SK-N-DZ (cell line): ENCODE measurements at regions not wholly inside any gene's neighbourhood (a gene's known extent, or its start where the extent isn't known, plus 50 kb on each side); places are given as distances from the start of the nearest gene placed in this dataset.

ENCODE experiments used
- DNase-seq: peaks from one replicate; pipeline ENCODE4 v3.0.0-alpha.2; 2015; ENCODE audit warnings: low spot score

DNA sequence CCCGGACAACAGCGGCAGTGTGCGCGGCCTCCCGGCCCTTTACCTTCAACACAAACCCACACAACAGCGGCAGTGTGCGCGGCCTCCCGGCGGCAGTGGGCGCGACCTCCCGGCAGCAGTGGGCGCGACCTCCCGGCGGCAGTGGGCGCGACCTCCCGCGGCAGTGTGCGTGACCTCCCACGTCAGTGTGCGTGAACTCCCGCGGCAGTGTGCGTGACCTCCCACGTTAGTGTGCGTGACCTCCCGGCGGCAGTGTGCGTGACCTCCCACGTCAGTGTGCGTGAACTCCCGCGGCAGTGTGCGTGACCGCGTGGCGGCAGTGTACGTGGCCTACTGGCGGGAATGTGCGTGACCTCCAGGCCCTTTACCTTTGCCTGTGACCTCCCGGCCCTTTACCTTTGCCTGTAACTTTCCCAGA is 576.6 kb upstream of the FRG1 start:
- no peak for DNase-seq

DNA sequence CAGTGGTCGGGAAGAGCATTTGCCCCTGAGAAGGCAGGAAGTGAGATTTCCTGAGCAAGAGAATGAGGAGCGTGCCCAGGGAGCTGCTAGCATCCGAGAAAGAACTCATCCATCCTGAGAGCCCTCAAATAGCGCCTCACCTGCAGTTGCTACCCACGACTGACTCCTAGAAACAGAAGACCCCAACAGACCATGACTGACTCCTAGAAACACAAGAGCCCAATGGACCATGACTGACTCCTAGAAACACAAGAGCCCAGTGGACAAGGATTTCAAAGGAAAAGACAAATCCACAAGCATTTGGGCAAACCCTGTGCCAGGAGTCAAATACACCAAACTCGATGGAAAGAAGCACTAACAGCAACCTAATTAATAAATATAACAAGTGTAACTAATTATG is 575.2 kb upstream of the FRG1 start:
- DNase-seq: no peak

DNA sequence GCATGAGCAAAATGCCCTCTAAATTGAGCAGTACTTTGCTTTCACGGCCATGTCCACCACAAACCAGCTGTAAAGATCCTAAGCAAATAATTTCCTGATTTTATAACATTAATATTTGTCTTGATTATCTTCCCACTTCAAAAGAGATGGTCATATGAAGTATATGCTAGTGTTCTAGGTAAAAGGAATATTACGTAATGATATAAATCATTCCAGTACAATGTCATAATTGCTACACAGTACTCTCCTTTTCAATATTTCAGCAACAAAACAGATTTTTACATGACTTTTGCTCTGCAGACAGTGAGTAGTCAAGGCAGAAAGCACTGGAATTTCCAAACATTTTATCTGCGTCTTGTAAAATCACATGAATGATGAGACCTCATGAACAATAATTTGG is 572.8 kb upstream of the FRG1 start:
- DNase-seq: no peak

DNA sequence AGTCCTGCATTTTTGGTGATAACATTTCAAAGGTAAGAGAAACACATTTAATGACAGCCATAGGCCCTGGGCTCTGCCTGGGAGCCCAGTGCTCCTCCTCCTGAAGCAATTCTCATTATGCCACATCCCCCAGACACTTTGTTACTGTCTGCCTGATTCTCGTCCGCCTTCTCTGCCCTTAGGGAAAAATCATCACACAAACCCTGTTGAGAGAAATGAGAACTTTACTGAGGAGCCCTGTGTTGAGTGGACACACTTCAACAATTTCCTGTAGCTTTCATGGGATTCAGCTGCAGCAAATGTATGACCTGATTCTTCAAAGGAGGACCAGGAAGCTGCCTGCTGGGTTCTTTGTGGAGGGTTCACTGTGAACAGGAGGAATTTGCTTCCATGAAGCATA is 566.5 kb upstream of the FRG1 start:
- DNase-seq: no peak

DNA sequence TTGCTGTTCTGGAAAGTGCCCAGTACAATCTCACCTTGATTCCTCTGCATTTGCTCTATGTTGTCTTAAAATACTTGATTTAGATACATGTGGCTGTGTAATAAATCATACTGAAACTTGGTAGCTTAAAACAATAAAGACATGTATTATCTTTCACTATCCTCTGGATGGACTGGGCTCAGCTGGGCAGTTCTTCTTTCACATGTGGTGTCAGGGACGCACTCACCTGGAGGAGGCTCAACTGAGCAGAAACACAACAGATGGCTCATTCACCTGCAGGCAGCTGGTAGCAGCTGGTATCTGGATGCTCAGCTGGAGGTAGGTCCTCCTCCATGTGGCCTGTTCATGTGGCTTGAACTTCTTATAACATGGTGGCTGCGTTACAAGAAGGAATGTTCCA is 563.8 kb upstream of the FRG1 start:
- DNase-seq: no peak

DNA sequence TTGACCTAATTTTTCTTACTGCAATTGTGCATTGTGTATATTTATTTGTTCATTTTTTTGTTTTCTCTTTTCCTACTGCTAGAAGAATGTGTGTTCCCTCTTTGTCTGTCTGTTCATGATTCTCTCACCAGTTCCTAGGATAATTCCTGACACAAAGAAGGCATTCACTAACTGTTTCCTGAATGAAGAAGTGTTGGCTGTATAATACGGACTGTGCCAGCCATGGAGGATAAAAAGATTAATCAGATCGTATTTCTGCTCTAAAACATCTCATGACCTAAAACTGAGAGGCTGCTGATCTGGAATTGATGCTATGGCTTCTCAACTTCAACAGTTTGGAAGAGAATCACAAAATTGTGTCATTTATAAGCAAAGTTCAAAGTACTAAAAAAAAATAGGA is 563.1 kb upstream of the FRG1 start:
- DNase-seq: no peak

DNA sequence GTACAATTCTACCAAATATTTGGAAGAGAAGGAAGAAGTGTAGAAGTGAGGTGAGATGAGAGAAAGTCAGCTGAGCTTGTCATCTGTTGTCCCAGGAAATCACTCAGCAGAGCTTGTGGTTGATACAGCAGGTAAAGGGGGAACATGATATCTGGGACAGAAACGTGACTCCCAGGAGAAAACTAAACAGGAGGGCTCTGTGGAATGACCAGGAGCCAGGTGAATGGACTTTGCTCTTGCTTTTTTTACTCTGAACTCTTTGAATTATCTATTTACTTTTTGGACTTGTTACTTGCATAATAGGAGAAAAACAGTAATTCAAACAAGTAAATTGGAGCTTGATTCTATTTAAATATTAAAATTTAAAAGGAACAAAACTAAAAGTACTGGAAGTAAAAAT is 555.6 kb upstream of the FRG1 start:
- no peak for DNase-seq

DNA sequence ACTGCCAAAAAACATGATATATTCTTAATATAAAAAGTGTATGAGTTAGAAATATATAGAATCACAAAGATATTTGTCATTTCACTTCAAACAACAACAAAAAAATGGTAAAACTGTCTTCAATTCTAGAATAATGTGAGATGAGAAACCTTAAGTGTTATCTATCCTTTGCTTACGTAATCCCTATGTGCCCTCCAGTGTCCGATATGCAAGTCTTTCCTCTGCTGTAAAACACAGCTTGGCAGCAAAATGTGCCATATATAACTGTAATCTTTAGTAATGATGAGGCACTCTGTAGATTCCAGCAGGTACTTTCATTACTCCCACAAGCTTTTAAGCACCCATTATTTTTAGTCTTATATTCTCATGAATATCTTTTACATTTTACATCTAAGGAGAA is 555.1 kb upstream of the FRG1 start:
- no peak for DNase-seq

DNA sequence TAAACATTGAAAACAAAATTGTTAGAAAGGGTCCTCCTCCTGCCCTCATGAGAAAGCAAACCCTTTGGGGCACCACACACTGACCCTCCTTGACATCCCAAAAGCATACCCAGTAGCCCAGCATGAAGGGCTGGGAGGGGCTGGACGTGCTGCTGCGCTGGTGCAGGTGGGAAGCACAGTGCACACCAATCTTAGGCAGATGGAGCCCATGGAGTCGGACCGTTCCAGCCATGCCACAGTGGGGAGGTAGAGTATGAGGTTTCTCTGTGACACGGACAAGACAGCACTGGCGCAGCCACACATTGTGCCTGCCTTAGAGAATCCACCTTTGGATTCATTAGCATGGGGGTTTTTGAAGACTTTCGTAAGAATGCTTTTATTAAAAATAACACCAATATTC is 544.2 kb upstream of the FRG1 start:
- DNase-seq: no peak

DNA sequence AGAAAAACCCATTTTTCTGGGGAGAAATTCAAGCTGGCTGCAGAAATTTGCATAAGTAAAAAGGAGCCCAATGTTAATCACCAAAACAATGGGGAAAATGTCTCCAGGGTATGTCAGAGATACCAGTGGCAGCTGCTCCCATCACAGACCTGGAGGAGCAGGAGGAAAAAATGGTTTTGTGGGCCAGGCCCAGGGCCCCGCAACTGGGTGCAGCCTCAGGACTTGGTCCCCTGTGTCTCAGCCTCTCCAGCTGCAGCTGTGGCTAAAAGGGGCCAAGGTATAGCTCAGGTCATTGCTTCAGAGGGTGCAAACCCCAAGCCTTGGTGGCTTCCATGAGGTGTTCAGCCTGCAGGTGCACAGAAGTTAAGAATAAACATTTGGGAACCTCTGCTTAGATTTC is 536.4 kb upstream of the FRG1 start:
- no peak for DNase-seq

DNA sequence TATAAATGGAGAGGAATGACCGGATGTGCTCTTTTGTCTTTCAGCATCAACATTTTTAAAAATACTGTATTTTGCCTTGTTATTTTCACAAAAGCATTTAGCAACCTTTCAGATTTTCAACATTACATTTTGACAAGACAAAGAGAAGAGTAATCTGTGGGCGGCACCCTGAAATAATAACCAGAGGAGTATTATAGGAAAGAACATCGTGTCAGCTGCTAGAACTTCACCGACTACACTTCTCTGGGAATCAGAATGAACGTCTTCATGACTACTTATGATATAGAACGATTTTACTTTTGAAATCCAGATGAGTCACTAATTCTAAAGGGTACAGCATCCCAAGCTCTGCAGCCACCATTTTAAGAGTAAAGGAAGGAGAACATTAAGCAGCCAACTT is 531.5 kb upstream of the FRG1 start:
- DNase-seq: no peak

DNA sequence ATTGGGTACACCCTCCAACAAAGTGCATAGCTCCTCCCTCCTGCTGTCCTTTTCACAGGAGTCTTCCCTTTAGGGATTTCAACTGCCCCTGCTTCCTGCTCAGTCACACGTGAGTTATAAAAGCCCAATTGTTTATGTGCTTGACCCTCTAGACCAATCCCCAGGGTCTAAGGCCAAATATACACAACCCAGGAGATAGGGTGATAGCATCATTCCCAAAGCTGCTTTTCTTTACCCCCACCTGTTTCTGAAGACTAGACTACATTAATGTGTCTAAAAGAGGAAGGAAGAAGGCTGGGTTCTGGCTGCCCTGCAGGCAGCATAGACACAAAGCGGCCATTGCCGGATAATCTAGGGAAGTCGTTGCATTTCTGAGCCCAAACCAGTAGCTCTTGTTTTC is 526.7 kb upstream of the FRG1 start:
- no peak for DNase-seq

DNA sequence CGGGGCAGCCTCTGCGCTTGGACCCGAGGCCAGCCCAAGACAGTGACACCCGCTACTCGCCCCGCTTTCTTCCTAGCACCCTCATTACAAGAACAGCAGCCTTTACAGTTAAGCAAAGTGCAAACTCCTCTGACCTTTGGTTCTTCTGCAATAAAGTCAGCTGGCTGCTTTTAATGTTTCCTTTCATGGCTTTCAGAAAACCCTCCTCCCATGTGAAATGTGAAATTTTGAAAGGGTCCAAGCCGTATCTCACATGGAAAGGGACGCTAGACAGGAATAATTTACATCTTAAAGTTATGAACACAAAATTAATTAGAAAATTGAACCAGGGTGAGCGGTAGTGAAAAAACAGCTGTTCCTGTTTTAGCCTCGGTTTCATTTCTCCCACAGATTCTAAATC is 520.1 kb upstream of the FRG1 start:
- no peak for DNase-seq

DNA sequence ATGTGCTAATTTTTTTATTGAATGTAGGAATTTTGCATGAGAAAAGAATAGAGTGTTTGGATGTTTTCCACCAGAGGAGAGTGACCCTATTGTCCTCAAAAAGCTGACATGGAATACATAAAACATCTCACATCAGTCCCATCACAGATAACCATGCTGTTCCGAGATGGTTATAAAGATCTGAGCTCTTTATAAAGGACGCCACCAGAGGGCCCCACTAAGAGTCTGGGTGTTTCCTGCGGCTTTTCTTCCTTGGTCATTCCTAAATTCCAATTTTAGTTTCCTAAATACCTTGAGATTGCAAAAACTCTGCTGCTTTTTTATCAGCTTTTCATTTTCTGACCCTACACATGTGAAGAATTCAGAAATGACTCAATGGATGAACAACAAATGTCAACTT is 504.5 kb upstream of the FRG1 start:
- no peak for DNase-seq

DNA sequence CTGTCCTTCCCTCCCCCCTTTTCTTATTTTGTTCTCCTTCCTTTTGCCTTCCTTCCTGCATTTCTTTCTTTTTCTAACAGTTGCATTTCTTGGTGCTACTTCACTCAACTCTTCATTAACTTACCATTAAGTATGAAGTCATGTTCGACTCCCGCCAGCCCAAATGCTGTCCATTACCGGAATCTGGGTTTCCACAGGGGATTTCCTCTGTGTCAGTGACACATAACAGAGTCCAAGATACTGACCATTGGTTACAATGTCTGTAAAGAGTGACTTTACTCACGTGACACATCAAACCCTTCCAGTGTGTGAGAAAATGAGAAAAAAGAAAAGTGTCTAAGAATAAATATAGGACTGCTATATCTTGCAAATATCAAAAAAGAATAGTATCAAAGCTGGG is 500.0 kb upstream of the FRG1 start:
- DNase-seq: no peak

DNA sequence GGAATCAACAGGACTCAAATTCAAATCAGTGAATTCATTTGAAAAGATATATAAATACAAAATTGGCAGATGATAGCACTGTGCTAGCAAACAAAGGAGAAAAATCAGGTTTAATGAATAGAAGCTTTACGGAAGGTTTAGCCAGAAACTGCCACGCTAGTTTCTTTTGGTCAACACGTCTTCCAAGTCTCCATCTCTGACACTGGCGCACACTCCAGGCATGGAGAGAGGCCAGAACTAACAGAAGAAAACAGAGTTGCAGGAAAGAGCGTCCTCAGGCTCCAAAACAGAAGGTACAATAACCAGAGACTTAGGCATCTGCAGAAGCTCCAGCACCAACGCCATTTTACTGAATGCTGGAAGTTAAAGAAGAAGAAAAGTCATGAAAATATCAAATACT is 497.3 kb upstream of the FRG1 start:
- DNase-seq: no peak

DNA sequence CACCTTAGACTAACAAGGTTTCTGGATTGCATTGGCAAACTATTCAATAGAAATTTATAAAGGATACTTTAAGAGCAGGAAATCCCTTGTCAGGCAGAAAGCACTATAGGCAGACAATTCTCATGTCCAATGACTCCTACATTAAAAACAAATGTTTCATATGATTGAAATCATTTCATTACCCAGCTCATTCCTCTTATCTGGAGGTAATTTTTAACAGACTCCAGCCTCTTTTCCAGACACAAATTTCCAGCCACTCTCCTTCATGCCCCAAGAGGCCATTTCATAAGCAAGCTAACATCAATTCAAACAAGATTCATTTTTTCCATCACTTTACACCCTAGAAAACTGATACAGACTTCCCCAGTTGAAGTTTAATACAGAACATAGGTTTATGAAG is 495.1 kb upstream of the FRG1 start:
- DNase-seq: no peak

DNA sequence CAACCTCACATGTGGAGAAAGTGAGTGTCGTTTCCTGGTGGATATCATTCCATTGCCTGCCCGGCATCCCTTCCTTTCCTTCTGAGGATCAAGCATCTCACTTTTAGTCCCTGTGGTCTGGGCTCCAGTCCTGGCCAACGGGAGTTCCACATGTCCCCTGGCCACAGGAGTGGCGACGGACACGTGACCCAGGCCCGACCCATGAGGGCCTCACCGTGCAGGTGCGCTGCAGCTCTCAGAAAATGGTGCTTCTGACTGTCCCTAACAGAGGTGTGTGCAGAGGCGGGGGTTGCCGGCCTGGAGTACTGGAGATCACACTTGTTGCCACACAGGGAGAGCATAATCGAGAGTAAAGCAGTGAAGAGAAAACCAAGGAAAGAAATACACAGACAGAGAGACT is 476.9 kb upstream of the FRG1 start:
- no peak for DNase-seq

DNA sequence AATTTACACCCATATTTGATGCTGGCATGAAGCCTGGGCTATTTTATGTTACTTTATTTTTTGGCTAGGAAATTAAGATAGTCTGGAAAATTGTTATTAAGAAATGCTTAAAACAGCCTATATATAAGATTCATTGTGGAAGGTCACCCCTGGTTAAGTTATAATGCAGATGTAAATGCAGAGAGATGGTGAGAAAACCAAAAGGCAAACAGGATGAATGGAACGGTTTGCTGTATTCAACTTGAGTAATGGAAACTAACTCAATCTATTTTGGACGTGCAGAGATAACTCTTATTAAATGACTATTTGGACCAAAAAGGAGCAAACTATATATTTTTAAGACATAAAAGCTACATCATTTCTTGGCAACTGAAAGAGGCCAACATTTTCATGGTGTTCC is 446.3 kb upstream of the FRG1 start:
- no peak for DNase-seq

DNA sequence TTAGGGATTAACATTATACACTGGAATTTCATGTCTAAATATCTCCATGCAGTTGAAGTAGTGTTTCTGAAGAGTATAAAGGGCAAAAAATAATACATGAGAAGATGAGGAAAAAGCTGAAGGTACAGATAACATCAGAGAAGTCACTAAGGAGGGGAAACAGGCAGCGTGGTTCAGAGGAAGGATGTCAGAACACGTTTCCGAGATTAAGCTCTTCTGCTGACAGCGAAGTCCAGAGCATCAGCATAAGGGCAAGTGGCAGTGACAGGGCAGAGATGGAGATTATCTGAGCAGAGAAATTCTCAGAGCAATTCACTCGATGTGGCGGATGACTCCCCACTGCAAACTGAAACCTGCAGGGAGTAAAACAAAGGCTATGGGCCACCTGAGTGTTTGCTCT is 443.2 kb upstream of the FRG1 start:
- no peak for DNase-seq

DNA sequence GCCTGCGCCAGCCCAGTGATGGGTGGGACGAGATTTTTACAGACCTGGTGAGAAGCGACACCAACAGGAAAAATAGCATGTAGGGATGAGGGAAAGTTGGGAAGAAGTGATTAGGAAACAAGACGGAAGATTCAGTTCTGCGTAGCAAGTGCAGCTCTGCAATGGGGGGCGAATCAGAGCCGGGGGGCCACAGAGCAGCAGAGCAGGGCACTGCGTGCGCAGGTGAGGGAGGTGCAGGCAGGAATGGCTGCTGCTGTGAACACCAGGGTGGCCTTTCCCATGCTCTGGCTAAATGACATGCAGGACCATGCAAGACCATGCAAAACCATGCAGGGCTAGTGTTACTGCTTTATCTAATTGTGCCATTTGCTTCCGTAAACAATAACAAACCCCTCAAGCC is 442.7 kb upstream of the FRG1 start:
- DNase-seq: no peak

DNA sequence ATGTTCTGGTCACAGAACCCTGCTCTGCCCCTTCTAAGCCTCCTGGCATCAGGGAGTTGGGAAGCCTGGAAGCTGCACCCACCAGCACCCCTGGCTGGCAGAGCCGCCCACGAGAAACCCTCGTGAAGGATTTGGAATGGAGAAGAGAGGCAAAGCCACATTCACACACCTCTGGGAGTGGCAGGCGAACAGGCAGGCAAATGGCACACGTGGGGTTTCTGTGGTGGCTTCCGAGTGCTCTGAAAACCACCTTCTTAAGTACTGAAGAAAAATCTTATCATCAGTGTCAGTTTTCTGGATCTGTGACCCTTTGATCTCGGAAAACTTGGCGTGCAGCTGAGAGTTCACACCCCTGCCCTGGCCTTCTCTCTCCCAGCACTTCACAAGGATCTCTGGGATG is 442.2 kb upstream of the FRG1 start:
- DNase-seq: no peak

DNA sequence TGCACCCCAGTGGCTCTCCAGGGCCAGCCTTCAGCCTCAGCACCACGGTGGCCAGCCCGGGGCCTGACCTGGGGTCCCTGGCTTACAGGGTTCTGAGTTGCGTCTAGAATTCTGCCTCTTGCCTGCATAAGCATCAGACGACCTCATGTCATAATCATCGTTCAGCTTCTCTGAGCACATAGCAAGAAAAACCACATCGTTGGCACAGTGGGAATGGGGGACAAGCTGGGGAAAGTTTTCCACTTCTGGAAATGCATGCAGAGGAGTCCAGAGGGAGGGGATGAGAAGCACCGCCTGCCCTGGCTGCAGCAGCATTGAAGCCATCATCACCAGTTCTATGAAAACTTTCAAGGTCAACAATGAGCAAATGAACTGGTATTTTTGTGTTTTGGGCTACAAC is 441.0 kb upstream of the FRG1 start:
- no peak for DNase-seq

DNA sequence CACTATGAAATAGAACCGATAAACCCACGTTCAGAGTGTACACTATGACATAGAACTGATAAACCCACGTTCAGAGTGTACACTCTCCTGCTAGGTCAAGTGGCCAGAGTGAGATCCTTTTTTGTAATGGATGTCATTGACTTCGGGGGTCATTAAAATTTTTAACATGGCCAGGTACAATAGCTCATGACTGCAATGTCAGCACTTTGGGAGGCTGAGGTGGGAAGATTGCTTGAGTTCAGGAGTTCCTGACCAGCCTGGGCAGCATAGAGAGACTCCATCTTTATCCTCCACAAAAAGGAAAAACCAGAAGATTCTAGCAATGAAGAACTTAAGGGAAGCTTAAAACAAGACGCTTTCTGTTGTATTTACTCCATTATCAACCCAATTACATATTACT is 439.7 kb upstream of the FRG1 start:
- no peak for DNase-seq

DNA sequence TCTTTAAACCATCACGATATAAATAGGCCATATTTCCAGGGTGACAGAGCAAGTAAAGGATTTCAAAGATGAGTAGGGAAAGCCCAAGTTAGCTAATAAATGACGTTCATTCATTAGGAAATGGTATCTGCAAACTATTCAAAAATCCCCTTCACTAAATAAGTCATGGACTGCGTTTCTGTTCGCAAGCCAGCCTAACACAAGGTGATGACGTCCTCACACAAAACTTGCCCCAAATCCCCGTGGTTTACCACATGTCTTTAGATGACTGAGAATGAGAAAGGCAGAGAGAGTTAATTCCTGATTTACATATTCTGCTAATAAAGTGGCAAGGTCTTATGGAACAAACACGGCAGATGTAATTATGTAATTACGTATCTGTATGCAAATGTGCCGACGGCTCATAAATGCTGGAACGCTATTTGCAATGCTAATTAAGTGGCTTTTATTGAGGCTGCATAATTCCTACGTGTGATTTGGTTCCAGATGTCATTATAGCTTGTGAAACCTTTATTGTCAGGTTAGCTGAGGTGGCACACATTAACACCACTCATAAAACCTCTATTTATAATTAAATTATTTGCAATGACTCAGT is 437.7 kb upstream of the FRG1 start:
- no peak for DNase-seq
